HepG2 (cell line): ENCODE measurements at regions not wholly inside any gene's neighbourhood (a gene's known extent, or its start where the extent isn't known, plus 50 kb on each side); places are given as distances from the start of the nearest gene placed in this dataset.
A peak's percentile ranks its signal among the peaks of the same experiment; 100 is the strongest.

Experiments
- HOXA5 ChIP-seq: sonication (generic); formaldehyde crosslinking; IDR thresholded peaks from 2 replicates; pipeline ENCODE4 v1.4.0; 2020; ENCODE audit warnings: missing genetic modification reagents
- HOXA7 ChIP-seq: sonication (generic); formaldehyde crosslinking; IDR thresholded peaks from 2 replicates; pipeline ENCODE4 v1.8.1; 2022; ENCODE audit warnings: mild to moderate bottlenecking, missing genetic modification reagents, moderate library complexity
- KLF9 ChIP-seq: IDR thresholded peaks from 2 replicates; pipeline ENCODE4 v1.6.1; 2016; ENCODE audit warnings: low read depth
- KMT2A ChIP-seq: sonication (generic); formaldehyde crosslinking; IDR thresholded peaks from 2 replicates; pipeline ENCODE4 v1.4.0; 2020; ENCODE audit warnings: missing genetic modification reagents
- ONECUT2 ChIP-seq: sonication (generic); formaldehyde crosslinking; IDR thresholded peaks from 2 replicates; pipeline ENCODE4 v1.4.0; 2020; ENCODE audit warnings: missing genetic modification reagents
- PITX1 ChIP-seq: sonication (generic); formaldehyde crosslinking; IDR thresholded peaks from 2 replicates; pipeline ENCODE4 v1.5.1; 2020; ENCODE audit warnings: mild to moderate bottlenecking, missing genetic modification reagents
- RBM22 ChIP-seq: fragments of 200-400 bp; formaldehyde crosslinking; optimal IDR thresholded peaks from 2 replicates; pipeline ENCODE3; 2017; ENCODE audit warnings: mild to moderate bottlenecking, low read length, moderate library complexity
- RCOR2 ChIP-seq: IDR thresholded peaks from 2 replicates; pipeline ENCODE4 v1.6.1; 2016; ENCODE audit warnings: missing biosample characterization, missing genetic modification reagents
- ZNF205 ChIP-seq: IDR thresholded peaks from 2 replicates; pipeline ENCODE4 v1.6.1; 2018; ENCODE audit warnings: missing biosample characterization, missing genetic modification reagents
- ZNF34 ChIP-seq: sonication (generic); formaldehyde crosslinking; IDR thresholded peaks from 2 replicates; pipeline ENCODE4 v1.4.0; 2020; ENCODE audit warnings: mild to moderate bottlenecking, missing genetic modification reagents, borderline replicate concordance
- ZNF569 ChIP-seq: sonication (generic); formaldehyde crosslinking; IDR thresholded peaks from 2 replicates; pipeline ENCODE4 v1.5.0; 2020; ENCODE audit warnings: mild to moderate bottlenecking, missing genetic modification reagents, moderate library complexity, borderline replicate concordance
- ZNF614 ChIP-seq: IDR thresholded peaks from 2 replicates; pipeline ENCODE4 v1.6.1; 2018; ENCODE audit warnings: missing biosample characterization, missing genetic modification reagents, inconsistent platforms, borderline replicate concordance
- ZNF7 ChIP-seq: IDR thresholded peaks from 2 replicates; pipeline ENCODE4 v1.6.1; 2016; ENCODE audit warnings: missing biosample characterization, missing genetic modification reagents
- ZNF749 ChIP-seq: sonication (generic); formaldehyde crosslinking; IDR thresholded peaks from 2 replicates; pipeline ENCODE4 v1.8.0; 2022; ENCODE audit warnings: mild to moderate bottlenecking, missing genetic modification reagents, moderate library complexity, borderline replicate concordance
- TF ChIP-seq, protein P1 (sequence below): sonication (generic); formaldehyde crosslinking; IDR thresholded peaks from 2 replicates; pipeline ENCODE4 v1.9.0; 2021; ENCODE audit warnings: mild to moderate bottlenecking, missing genetic modification reagents
- TF ChIP-seq, protein P2 (sequence below): sonication (generic); formaldehyde crosslinking; IDR thresholded peaks from 2 replicates; pipeline ENCODE4 v1.4.0; 2020; ENCODE audit warnings: mild to moderate bottlenecking, missing genetic modification reagents

DNA sequence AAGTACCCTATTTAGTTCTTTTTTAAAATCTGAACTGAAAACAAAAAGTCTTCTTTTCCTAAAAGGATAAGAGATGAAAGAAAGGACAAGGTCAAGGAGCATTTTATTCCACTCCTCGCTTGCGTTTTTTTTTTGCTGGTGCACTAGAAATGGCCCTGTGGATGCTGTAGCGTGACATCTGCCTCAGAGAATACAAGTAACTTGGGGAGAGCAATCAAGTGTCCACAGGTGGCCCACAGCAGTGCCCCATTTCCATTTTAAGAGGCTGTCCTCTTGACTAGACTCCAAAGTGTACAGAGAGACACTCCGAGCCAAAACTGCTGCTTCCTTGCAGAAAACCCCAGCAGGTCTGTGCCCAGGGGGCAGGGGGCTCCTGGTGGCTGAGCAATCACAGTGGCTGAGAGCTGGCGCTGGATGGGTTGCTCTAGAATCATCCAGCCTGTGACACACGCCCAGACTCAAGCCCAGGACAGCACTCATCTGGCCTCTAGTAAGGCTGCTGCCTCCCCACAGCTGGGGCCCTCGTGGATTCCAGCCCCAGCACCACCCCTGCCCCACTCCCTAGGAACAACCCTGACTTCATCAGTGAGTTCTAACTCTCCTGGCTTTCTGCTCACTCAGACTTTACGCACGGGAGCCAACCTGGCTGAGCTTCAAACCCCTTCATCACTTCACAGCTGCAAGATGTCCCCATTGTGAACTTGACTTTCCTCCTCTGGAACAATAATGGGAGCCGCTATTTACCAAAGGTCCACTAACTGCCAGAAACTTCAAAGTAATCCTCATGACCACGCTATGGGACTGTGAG, 71.1 kb upstream of the SPATA12 start (continued):
- TF ChIP-seq, protein P1, sequence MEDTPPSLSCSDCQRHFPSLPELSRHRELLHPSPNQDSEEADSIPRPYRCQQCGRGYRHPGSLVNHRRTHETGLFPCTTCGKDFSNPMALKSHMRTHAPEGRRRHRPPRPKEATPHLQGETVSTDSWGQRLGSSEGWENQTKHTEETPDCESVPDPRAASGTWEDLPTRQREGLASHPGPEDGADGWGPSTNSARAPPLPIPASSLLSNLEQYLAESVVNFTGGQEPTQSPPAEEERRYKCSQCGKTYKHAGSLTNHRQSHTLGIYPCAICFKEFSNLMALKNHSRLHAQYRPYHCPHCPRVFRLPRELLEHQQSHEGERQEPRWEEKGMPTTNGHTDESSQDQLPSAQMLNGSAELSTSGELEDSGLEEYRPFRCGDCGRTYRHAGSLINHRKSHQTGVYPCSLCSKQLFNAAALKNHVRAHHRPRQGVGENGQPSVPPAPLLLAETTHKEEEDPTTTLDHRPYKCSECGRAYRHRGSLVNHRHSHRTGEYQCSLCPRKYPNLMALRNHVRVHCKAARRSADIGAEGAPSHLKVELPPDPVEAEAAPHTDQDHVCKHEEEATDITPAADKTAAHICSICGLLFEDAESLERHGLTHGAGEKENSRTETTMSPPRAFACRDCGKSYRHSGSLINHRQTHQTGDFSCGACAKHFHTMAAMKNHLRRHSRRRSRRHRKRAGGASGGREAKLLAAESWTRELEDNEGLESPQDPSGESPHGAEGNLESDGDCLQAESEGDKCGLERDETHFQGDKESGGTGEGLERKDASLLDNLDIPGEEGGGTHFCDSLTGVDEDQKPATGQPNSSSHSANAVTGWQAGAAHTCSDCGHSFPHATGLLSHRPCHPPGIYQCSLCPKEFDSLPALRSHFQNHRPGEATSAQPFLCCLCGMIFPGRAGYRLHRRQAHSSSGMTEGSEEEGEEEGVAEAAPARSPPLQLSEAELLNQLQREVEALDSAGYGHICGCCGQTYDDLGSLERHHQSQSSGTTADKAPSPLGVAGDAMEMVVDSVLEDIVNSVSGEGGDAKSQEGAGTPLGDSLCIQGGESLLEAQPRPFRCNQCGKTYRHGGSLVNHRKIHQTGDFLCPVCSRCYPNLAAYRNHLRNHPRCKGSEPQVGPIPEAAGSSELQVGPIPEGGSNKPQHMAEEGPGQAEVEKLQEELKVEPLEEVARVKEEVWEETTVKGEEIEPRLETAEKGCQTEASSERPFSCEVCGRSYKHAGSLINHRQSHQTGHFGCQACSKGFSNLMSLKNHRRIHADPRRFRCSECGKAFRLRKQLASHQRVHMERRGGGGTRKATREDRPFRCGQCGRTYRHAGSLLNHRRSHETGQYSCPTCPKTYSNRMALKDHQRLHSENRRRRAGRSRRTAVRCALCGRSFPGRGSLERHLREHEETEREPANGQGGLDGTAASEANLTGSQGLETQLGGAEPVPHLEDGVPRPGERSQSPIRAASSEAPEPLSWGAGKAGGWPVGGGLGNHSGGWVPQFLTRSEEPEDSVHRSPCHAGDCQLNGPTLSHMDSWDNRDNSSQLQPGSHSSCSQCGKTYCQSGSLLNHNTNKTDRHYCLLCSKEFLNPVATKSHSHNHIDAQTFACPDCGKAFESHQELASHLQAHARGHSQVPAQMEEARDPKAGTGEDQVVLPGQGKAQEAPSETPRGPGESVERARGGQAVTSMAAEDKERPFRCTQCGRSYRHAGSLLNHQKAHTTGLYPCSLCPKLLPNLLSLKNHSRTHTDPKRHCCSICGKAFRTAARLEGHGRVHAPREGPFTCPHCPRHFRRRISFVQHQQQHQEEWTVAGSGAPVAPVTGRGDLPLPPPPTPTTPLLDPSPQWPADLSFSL, result no peak
- TF ChIP-seq KMT2A (CRISPR knock-in tag), result no peak; the same call in 1 of the 2 replicates
- no peak for TF ChIP-seq ZNF614 (CRISPR knock-in tag)
- TF ChIP-seq, protein P2, sequence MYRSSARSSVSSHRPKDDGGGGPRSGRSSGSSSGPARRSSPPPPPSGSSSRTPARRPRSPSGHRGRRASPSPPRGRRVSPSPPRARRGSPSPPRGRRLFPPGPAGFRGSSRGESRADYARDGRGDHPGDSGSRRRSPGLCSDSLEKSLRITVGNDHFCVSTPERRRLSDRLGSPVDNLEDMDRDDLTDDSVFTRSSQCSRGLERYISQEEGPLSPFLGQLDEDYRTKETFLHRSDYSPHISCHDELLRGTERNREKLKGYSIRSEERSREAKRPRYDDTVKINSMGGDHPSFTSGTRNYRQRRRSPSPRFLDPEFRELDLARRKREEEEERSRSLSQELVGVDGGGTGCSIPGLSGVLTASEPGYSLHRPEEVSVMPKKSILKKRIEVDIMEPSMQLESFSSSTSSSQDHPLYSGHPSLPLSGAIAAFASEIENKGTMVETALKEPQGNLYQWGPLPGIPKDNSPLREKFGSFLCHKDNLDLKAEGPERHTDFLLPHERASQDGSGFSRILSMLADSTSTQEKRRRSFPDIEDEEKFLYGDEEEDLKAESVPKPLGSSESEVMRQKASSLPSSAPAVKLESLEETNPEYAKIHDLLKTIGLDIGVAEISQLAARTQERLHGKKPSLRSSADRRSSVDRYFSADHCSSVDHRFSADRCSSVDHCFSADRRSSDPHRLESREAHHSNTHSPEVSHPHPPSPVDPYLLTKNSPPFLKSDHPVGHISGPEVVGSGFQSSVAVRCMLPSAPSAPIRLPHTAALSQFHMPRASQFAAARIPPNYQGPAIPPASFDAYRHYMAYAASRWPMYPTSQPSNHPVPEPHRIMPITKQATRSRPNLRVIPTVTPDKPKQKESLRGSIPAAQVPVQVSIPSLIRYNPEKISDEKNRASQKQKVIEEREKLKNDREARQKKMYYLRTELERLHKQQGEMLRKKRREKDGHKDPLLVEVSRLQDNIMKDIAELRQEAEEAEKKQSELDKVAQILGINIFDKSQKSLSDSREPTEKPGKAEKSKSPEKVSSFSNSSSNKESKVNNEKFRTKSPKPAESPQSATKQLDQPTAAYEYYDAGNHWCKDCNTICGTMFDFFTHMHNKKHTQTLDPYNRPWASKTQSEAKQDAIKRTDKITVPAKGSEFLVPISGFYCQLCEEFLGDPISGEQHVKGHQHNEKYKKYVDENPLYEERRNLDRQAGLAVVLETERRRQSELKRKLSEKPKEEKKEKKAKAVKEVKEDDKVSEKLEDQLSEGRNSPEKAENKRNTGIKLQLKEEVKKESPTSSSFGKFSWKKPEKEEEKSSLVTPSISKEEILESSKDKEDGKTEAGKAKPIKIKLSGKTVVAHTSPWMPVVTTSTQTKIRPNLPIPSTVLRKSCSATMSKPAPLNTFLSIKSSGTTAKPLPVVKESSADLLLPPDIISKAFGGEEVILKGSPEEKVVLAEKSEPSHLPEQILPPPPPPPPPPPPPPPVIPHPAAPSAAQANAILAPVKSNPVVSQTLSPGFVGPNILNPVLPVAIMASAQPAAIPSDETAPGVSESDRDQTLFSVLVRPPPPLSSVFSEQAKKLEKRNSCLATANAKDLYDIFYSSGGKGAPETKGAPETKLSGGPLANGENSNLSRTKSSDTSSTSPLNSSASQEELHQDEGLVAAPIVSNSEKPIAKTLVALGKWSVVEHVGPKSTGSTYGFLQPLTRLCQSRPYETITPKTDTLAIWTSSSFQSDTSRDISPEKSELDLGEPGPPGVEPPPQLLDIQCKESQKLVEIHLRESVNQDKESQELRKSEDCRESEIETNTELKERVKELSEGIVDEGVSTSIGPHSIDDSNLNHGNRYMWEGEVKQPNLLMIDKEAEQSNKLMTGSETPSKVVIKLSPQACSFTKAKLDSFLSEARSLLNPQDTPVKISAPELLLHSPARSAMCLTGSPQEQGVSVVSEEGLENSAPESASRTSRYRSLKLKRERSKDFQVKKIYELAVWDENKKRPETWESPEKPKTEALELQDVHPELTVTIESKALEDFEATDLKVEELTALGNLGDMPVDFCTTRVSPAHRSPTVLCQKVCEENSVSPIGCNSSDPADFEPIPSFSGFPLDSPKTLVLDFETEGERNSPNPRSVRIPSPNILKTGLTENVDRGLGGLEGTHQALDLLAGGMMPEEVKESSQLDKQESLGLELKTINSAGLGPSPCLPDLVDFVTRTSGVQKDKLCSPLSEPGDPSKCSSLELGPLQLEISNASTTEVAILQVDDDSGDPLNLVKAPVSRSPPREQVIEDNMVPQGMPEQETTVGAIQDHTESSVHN, result no peak
- TF ChIP-seq ZNF34 (CRISPR knock-in tag), result no peak
- TF ChIP-seq ZNF205 (CRISPR knock-in tag), result 0 out of 2 replicates have a peak, but pooled peaks have one; percentile 28
- no peak for TF ChIP-seq HOXA7 (CRISPR knock-in tag)
- TF ChIP-seq ZNF7, result no peak
- TF ChIP-seq KLF9 (CRISPR knock-in tag), result no peak
- no peak for TF ChIP-seq RBM22
- TF ChIP-seq PITX1 (CRISPR knock-in tag), result peak; percentile 13; the same call in 1 of the 2 replicates
- TF ChIP-seq HOXA5 (CRISPR knock-in tag), result no peak
- no peak for TF ChIP-seq ZNF569 (CRISPR knock-in tag)
- TF ChIP-seq ZNF749 (CRISPR knock-in tag), result no peak
- no peak for TF ChIP-seq ONECUT2 (CRISPR knock-in tag)
- peak; percentile 44; the same call in 1 of the 2 replicates for TF ChIP-seq RCOR2 (CRISPR knock-in tag)
